GM12873 (cell line): ENCODE measurements at regions not wholly inside any gene's neighbourhood (a gene's known extent, or its start where the extent isn't known, plus 50 kb on each side); places are given as distances from the start of the nearest gene placed in this dataset.

Source experiments
- TF ChIP-seq, protein P1 (sequence below): IDR thresholded peaks from 2 replicates; pipeline ENCODE4 v1.5.1; 2012; ENCODE audit warnings: low read depth, mild to moderate bottlenecking, moderate library complexity, low read length, control low read depth; ENCODE audit not compliant: insufficient read depth; ENCODE audit errors: missing control alignments

DNA sequence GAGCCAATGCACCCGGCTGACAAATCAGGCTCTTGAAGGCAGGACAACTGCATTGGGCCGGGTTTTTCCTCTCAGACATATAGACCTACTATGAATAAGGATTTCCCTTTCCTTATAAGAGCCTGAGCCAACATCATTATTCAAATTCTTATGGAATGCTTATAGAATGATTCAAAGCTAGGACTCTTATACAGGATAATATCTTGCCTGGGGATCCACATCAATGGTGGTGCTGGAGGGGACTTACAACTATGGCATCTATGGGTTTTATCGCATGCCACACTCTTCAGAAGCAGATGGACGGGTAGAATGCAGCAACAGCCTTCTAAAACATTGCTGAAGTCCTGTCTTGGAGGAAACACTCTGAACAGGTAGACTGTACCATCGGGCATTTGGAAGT, 296.8 kb upstream of the KYNU start:
- TF ChIP-seq, protein P1, sequence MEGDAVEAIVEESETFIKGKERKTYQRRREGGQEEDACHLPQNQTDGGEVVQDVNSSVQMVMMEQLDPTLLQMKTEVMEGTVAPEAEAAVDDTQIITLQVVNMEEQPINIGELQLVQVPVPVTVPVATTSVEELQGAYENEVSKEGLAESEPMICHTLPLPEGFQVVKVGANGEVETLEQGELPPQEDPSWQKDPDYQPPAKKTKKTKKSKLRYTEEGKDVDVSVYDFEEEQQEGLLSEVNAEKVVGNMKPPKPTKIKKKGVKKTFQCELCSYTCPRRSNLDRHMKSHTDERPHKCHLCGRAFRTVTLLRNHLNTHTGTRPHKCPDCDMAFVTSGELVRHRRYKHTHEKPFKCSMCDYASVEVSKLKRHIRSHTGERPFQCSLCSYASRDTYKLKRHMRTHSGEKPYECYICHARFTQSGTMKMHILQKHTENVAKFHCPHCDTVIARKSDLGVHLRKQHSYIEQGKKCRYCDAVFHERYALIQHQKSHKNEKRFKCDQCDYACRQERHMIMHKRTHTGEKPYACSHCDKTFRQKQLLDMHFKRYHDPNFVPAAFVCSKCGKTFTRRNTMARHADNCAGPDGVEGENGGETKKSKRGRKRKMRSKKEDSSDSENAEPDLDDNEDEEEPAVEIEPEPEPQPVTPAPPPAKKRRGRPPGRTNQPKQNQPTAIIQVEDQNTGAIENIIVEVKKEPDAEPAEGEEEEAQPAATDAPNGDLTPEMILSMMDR, result no peak

DNA sequence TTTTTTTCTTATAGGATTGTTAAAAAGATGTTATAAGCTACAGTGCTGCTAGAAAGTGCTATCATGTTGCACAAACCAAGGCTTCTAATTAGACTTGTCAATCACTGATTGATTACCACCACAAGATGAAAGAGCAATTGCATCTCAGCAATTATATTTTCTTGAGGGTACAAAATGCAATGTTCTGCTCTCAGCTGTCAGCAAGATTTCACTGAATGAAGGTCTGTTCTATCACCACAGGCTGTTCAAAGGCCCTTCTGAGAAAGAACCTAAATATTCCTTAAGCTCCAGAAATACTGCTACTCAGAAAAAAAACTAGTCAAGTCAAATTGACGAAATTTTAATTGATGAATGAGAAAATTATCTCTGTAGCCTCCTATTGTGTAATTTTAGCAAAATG, 301.9 kb upstream of the KYNU start:
- TF ChIP-seq, protein P1, result no peak

DNA sequence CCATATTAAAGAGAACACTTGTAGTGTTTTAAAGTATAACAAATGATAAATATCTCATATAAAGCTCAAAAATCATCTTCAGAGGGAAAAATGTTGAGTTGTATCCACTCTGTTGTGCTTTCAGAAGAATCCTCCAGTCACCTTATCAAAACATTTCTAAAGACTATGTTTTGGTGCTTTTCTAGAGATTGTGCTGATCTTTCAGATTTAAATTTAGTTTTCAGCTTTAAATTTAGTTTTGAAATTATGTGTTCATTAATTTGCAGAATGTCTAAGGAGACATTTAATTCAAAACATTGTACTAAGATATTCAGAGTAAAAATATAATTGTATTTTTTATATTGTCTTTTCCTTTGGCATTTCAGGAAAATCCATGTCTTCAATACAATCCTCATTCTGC, 303.1 kb upstream of the KYNU start:
- TF ChIP-seq, protein P1, result no peak

DNA sequence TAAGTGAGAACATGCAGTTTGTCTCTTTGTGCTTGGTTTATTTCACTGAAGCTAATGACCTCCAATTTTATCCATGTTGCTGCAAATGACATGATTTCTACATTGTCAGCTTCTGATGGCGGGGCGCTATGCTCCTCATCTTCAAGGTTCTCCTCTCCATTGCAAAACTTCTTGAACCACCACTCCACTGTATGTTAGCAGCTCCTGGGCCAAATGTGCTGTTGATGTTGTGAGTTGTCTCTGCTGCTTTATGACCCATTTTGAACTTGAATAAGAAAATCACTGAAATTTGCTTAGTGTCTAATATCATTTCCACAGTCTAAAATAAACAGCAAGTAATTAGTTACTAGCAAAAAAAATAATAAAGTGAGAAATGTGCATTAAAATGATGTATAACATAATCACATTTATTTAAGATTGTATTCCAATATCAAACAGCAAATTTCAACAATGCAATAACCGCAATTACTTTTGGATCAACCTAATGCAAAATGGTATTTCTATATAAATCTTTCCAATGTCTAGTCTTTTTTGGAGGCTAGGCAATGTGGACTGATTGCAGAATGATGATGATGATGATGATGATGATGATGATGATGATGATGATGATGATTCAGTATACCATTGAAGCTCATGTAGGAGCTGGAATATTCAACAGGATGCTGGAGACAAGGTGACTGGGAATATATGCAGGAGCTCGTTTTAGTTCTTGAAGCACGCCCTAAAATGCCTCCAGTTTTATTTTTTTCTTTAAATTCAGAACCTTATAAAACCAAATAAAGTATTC, 304.9 kb upstream of the KYNU start:
- TF ChIP-seq, protein P1, result no peak

DNA sequence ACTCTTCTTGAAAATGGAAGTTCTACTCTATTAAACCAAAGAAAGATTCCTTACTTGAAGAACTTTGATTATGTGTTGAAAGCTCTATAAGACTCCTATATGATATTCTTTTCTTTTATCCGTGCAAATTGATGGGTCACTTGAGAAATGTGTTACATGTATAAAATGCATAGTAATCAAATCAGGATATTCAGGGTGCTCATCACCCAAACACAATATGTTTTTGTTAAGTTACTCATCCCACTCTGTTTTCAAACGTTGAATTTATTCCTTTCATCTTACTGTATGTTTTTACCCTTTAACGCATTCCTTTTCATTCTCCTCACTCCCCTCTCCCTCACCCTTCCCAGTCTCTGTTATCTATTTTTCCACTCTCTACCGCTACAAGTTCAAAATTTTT, 305.5 kb upstream of the KYNU start:
- TF ChIP-seq, protein P1, result no peak

DNA sequence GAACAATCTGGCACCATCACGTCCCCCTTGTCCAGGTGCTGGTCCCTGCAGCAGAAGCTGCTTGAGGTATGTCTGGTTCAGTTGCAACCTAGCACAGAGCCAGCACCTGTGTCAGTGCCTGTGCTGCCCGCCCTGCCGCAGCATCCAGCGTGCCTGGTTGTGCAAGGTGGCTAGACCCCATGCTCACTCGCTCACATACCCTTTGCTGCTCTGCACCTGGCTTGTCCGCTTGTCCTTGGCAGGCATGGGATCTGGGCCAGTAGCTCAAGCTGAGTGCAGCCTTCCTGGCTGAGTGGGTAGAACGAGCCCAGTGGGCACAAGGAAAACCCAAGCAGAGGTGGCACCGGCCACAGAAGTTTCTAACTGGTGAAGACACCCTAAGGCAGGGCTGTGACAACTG, 314.6 kb upstream of the KYNU start:
- TF ChIP-seq, protein P1, result no peak

DNA sequence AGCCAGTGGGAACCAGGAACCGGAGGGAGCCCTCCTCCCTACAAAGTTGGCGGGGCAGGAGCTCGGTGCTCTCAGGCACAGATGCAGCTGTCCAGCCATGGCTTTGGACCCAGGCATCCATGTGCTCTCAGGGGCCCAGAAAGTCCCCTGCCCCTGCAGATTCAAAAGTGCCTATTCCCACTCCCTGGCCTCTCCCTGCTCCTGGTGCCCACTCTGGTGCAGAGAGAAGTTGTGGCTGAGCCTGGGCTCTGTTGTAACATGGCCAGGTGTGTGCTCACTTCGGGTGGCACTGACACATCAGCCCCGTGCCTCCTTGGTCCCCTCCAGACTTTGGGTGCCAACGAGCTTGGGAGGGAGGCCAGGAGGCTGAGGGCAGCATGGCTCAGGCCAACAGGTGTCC, 315.8 kb upstream of the KYNU start:
- TF ChIP-seq, protein P1, result no peak
